Astrocyte of the spinal cord (primary cell): ENCODE measurements at regions not wholly inside any gene's neighbourhood (a gene's known extent, or its start where the extent isn't known, plus 50 kb on each side); places are given as distances from the start of the nearest gene placed in this dataset.

Source experiments
- DNase-seq: peaks from one replicate; pipeline ENCODE4 v3.0.0; 2011; ENCODE audit warnings: low read depth, low spot score
- H3K4me3 ChIP-seq: 2 replicates; pipeline ENCODE4 v1.5.1; 2011; ENCODE audit warnings: low read depth, mild to moderate bottlenecking, low read length, moderate library complexity
- CTCF ChIP-seq: IDR thresholded peaks from 2 replicates; pipeline ENCODE4 v1.5.1; 2012; ENCODE audit warnings: low read depth, mild to moderate bottlenecking, low read length, inconsistent platforms
- in situ Hi-C: cut with HindIII; loops from 2 replicates; pipeline ENCODE4 v1.10.0; 2017; ENCODE audit warnings: low sequenced_read_pairs

GRCh38 chr1:166703141-166703540 is 136.1 kb upstream of the POGK start:
- in situ Hi-C loops: no loop called here
- DNase-seq: no peak
- no peak for TF ChIP-seq CTCF
- H3K4me3 ChIP-seq: no peak overlapping the region

- TF ChIP-seq CTCF: no peak
- in situ Hi-C loops: no loop called here
- no peak for DNase-seq
- no peak overlapping the region for H3K4me3 ChIP-seq
Observed at GRCh38 chr1:166703726-166704462, 135.4 kb upstream of the POGK start.

DNA sequence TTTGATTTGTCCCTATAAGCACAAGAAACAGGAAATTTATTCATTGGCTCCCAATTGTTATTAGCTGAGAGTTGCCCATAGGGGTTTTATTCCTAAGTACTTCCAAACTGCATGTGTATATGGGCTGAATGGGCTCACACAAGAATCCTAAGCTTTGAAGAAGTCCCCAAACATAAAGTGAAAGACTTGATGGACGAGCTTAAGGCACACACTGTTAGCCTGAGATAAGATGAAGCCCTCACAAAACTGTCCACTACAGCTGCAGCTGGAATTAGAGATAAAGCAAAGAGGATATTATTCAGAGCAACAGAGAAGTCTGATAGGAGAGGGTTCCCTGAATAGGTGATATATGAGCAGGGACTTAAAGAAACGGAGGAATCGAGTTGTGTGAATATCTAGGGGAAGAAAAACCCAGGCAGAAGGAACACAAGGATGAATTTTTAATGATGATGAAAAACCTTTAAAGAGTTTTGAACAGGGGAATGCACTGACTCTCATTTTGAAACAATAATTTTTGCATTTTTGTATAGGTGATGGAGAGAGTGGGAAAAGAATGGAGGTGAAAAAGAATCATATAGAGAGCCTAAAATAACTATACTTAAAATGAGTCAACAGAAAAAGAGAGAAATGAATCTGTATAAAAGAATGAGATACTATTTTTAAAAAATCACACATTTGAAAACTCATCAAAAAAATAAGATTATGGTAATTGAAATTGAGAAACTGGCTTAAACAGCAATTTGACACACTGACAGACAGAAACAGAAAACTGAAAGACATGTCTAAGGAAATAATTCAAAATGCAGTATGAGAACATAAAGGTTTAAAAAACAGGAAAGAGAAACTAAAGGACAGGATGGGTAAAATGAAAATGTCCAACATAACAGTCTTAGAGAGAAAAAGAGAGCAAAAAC is 133.6 kb upstream of the POGK start:
- no peak for TF ChIP-seq CTCF
- H3K4me3 ChIP-seq: no peak overlapping the region
- in situ Hi-C loops: no loop called here
- no peak for DNase-seq

DNA sequence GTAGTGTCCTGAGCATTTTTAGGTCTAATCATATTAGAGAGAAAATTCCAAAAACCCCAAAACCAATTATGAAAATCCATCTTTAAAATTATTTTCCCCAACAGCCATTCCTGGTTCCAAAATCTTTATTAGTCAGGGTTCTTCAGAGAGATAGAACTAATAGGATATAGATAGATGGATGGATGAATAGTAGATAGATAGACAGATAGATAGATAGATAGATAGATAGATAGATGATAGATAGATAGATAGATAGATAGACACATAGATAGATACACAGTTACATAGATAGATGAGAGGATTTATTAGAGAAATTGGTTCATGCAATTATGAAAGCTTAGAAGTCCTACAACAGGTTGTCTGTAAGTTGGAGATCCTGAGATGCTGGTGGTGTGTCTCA is 122.7 kb upstream of the POGK start:
- TF ChIP-seq CTCF: no peak
- H3K4me3 ChIP-seq: no peak overlapping the region
- no peak for DNase-seq
- in situ Hi-C loops: no loop called here

DNA sequence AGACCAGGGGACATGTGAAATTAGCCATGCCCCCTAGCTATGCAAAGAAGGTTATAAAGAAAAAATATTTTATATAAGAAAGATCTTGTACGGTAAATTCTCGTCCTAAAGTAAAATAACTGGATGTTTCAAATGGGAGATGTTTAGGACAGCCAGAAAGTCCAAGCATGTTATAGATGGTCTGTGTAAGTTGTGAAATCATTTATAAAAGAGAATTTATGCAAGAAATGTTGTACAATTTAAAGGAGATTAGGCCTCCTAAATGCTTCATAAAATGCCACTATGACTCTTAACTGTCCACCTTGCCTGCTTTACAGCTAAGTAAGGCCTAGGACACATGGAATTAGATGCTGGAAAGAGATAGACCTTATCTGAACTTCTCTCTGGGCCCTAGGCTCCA is 118.1 kb upstream of the POGK start:
- TF ChIP-seq CTCF: no peak
- DNase-seq: peak; percentile 7

DNA sequence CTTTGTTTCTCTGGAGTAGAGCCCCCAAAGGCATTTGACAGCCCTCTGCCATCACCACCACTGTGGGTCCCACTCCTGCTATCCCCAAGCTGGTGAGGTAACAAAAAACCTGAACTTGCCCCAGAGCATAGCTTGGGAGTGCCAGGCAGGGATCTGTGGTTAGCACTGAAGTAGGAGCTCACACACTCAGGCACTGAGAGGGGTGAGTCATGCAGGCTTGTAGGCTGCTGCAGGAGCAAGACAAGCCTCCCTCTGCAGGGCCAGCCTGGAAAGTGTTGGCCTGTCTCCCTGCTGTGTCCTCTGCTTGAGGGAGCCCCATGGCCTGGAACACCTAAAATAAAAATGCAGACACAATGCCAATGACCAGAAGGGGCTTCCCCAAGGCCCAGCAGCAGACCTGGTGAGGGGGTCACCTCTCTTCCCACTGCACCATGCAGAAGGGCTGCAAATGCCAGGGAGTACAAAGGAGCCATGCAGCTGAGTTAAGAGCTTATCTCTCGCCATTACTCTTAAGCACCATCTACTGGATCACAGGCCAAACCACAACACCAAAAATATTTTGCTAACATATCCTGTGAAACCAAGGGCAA is 108.9 kb upstream of the POGK start:
- DNase-seq: no peak
- TF ChIP-seq CTCF: no peak
- H3K4me3 ChIP-seq: no peak overlapping the region
- in situ Hi-C loops: no loop called here

More for the DNA sequence above, 118.1 kb upstream of the POGK start:
- in situ Hi-C loops: no loop called here
- H3K4me3 ChIP-seq: no peak overlapping the region
